ENCODE measurements at regions not wholly inside any gene's neighbourhood (a gene's known extent, or its start where the extent isn't known, plus 50 kb on each side); places are given as distances from the start of the nearest gene placed in this dataset.

DNA sequence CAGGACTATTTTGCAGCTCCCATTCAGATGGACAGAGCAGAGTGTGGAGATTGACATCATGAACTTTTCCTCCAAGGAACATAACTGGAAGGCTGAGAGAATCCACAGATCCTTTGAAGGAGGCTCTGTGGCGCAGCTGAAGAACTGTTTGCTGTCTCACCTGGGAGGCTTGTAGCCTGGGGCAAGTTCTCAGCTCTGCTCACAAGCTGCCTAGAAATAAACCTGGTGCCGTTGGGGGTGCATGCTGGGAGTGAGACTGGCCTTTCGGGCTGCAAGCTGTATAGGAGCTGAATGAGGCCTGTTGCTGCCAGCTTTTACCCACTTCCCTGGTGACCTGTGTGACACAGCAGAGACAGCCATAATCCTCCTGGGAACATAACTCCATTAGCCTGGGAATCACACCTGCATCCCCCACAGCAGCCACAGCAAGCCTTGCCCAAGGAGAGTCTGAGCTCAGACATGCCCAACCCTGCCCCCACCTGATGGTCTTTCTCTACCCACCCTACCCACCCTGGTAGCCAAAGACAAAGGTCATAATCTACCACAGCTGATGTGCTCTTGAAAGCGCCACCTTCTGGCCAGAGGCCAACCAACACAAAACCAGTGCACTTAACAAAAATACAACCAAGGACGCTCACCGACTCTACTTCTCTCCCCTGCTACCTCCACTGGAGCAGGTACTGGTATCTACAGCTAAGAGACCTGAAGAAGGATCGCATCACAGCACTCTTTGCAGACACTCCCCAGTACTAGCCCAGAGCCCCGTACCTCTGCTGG lies 205.1 kb upstream of the MRPS30 start:
- no peak for TF ChIP-seq CTCF (IDR thresholded peaks at IDR 0.05; ENCODE audit: control insufficient read depth, insufficient read depth, low read depth, low read length, missing control alignments)
- H3K4me3 ChIP-seq (ENCODE audit: control insufficient read depth, low read depth, low read length), result no peak overlapping the region
- no peak for DNase-seq (ENCODE audit: low read depth)

- H3K4me3 ChIP-seq (ENCODE audit: control insufficient read depth, low read depth, low read length), result no peak overlapping the region
- DNase-seq (ENCODE audit: low read depth), result no peak
- no peak for TF ChIP-seq CTCF (IDR thresholded peaks at IDR 0.05; ENCODE audit: control insufficient read depth, insufficient read depth, low read depth, low read length, missing control alignments)
These were observed 185.5 kb upstream of the FGF10 start for GRCh38 chr5:44574678-44575077.

DNA sequence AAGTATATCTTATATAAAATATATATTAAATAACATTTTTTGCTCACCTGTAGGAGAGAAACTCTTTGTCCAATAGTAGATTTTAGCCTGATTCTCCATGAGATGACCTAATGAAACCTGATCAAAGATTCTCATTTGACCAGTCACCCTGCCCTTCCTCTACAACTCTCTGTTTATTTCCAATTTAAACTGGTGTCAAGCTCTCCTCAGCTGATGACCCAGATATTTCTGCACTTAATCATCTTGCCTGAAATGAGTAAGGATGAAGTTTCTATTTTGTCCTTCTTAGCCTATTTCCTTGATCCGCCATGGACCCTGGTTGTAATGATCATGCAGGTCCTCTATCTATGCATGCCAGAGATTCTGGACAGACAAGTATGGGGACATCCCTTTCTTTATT lies 179.3 kb upstream of the FGF10 start:
- TF ChIP-seq CTCF (IDR thresholded peaks at IDR 0.05; ENCODE audit: control insufficient read depth, insufficient read depth, low read depth, low read length, missing control alignments), result no peak
- DNase-seq (ENCODE audit: low read depth), result no peak
- no peak overlapping the region for H3K4me3 ChIP-seq (ENCODE audit: control insufficient read depth, low read depth, low read length)

DNA sequence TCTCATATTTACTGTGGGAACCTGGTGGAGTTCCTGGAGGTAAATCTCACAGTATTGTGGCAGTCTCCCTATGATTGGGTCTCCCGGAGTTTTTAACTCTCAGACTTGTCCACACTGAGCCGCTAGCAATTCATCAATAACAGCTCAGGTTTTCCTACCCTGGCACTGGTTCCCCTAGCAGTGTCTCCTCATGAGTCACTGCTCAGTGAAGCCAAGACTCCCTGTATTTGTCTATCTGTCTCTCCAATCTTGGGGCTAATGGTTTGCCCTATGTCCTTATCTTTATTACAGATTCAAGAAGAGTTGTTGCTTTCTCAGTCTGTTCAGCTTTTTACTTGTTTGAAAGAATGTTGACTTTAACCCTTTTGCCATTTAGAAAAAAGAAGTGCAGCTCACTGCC lies 176.7 kb upstream of the FGF10 start:
- H3K4me3 ChIP-seq (ENCODE audit: control insufficient read depth, low read depth, low read length), result no peak overlapping the region
- DNase-seq (ENCODE audit: low read depth), result no peak
- TF ChIP-seq CTCF (IDR thresholded peaks at IDR 0.05; ENCODE audit: control insufficient read depth, insufficient read depth, low read depth, low read length, missing control alignments), result no peak

DNA sequence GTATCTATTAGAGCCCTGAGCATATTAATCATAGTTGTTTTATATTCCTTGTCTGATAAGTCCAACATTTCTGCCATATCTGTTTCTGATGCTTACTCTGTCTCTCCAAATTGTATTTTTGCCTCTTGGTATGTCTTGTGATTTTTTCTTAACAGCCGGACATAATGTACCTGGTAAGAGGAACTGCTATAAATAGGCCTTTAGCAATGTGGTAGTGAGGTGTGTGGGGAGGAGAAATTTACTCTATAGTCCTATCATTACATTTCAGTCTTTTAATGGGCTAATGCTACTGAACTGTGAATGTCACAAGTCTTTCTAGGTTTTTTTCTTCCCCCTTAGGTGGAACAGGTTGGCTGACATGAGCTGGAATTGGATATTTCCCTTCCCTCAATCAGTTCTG lies 176.1 kb upstream of the FGF10 start:
- no peak for DNase-seq (ENCODE audit: low read depth)
- no peak for TF ChIP-seq CTCF (IDR thresholded peaks at IDR 0.05; ENCODE audit: control insufficient read depth, insufficient read depth, low read depth, low read length, missing control alignments)
- no peak overlapping the region for H3K4me3 ChIP-seq (ENCODE audit: control insufficient read depth, low read depth, low read length)

GRCh38 chr5:44546286-44546685 lies 157.1 kb upstream of the FGF10 start:
- DNase-seq (ENCODE audit: low read depth), result peak; percentile 17
- H3K4me3 ChIP-seq (ENCODE audit: control insufficient read depth, low read depth, low read length), result no peak overlapping the region
- TF ChIP-seq CTCF (IDR thresholded peaks at IDR 0.05; ENCODE audit: control insufficient read depth, insufficient read depth, low read depth, low read length, missing control alignments), result no peak

All from AG09309 (cell line).